ENCODE measurements at regions not wholly inside any gene's neighbourhood (a gene's known extent, or its start where the extent isn't known, plus 50 kb on each side); places are given as distances from the start of the nearest gene placed in this dataset.

DNA sequence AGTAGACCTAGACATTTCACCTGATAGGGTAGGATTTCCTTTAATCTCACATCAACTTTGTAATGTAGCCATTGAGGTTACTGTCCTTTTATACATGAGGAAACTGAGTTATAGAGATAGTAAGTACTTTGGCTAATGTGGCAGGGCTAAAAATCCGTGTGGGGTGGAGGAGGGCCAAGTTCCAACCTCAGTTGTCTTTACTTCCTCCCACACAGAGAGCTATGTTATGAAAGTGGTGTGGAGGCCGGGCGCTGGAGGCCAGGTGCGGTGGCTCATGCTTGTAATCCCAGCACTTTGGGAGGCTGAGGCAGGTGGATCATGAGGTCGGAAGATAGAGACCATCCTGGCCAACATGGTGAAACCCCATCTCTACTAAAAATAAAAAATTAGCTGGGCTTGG lies 173.3 kb downstream of the PALM2AKAP2 start:
- DNase-seq, result no peak

DNA sequence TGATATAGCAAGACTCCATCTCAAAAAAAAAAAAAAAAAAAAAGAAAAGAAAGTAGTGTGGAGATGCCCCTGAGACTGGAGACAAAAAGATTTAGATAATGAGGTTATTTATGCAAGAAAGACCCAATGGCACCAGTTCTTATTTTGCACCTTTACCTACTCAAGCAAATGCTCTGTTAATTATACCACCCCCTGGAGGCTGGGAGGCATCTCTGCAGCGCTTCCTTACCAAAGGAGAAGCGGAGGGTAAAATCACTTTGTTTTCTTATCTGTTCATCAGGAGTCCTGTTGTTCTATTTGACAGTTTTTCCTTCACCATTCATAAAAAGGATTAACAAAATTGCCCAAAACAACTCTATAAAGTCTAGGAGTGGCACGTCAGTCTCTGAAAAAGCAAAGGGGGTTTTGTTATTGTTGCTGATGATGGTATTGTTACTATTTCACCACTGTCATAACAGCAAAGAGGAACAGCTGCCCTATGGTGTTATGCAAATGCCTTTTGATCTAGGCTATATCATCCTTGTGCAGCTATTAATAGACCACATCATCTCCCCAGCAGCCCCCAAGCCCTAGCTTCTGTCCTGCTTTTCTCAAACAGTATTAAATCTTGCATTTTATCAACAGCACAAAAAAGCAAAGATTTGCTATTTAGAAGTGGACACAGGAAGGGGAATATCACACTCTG lies 174.0 kb downstream of the PALM2AKAP2 start:
- DNase-seq, result no peak

DNA sequence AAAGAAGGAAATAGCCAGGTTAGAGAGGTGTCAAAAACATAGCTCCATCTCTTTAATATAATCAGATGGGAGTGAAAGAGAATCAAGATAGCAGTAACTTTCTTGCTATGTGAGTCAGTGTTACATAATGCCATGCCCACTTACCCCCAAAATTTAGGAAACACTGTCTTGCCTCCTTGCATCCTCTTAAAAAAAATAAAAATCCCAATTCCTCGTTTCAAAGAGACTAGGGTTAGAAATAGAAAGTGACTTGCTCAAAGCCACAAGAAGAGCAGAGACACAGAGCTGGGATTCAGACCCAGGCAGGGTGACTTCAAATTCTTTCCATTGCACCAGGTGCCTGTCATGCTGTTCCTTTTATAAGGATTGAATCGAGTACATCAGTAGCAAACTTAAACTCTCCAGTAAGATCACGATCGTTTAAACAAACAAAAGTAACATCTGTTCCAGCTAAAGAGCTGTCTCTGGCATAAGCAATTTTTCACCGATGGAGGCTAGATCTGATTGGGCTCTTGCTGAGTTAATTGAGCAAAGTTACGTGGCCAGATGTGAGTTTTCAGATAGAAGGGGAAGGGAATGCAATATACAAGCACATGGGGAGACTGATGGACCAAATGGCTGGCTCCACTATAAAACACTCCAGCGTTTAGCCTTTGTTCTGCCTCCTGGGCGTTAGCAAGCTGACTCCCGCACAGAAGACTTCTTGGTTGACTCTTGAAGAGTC lies 176.9 kb downstream of the PALM2AKAP2 start:
- no peak for DNase-seq

DNA sequence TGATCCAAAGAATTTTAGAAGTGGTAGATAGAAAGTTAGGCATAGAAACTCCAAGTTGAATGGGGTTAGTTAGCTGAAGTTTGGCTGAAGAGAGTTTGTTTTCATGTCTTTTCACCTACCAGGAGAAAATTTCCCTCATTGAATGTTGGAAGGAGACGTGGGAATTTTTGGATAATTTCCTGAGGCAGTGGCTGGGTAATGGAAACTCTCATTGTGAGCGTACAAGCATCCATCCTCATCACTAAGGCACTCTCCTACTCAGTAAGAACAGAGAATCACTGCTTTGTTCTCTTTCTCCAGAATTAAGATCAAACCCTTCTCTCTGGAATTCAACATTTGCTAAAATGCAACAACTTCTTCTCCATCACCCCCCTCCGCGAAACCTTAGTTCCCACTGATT lies 179.7 kb downstream of the PALM2AKAP2 start:
- DNase-seq, result no peak

DNA sequence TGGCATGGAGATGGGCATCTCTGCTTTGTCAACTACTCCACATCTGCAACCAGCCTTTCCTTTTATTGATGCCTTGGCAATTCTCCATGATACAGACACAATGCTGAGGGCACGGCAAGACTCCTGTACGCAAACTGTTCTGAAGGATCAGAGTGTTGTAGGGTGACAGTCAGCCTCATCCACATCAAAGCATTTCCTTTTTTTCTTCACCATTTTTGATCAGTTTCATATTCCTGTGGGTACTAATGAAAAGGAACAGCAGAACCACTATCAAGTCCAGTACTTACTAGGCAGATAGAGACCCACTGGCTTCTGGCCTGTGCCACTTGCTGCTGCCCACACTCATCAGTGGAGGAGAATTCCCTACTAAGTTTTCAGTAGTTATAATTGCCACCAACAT lies 181.6 kb downstream of the PALM2AKAP2 start:
- no peak for DNase-seq

DNA sequence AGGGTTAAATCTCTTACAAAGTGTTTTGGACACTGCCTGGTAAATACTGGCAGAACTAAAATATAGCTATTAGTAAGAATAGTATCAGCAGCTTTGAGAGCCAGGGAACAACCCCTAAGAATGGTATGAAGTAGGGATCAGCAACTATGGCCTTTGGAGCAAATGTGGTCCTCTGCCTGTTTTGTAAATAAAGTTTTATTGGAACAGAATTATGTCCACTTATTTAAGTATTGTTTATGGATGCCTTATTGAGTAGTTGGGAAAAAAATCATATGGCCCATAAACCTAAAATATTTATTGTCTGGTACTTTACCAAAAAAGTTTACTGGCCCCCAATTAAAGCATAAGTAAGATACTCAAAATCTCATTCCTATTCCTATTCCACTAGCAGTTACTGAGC lies 182.2 kb downstream of the PALM2AKAP2 start:
- DNase-seq, result no peak

DNA sequence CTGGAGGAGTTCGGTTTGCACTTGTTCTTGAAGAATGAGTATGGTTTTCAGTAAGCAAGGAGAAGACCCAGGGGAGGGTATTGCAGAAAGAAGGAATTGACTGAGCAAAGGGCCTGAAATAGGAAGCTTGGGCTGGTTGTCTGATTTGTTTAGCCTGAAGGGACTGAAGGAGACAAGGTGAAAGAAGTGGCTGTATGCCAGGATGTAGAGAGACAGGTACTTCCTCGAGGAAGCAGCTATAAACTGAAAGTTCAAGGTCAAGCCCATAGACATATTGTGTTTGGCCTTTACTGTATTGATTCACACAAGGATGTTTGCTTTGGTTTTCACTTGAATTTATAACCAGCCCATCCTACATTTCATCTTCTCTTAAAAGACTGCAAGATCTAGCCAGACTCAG lies 183.1 kb downstream of the PALM2AKAP2 start:
- DNase-seq, result no peak

DNA sequence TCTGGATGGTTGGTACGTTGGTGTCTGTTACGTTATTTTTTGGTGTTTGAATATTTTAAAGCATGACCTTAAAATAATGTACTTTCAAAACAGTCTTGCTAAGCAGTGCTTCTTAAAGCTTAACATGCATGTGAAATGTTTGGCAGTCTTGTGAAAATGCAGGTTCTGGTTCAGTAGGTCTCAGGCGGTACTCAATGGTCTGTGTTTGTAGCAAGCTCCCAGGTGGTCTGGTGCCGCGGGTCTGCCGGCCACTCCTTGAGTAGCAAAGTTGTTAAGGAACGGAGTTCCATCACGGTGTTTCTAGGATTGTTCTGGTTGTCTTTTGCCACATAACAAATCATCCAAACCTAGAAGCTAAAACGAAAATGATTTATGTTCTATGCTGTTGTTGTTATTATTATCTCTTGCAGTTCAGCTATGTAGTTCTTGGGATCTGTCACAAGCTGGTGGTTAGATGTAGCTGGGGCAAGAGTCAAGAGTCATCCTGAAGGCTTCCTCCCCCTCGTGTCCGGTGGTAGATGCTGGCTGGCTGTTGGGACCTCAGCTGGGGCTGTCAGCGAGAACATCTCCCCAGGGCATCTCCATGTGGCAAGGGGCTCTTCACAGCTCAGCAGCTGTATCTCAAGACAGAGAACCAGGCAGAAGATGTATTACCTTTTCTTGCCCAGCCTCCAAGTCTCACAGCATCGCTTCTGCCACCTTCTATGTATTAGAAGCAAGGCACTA lies 186.8 kb downstream of the PALM2AKAP2 start:
- no peak for DNase-seq

DNA sequence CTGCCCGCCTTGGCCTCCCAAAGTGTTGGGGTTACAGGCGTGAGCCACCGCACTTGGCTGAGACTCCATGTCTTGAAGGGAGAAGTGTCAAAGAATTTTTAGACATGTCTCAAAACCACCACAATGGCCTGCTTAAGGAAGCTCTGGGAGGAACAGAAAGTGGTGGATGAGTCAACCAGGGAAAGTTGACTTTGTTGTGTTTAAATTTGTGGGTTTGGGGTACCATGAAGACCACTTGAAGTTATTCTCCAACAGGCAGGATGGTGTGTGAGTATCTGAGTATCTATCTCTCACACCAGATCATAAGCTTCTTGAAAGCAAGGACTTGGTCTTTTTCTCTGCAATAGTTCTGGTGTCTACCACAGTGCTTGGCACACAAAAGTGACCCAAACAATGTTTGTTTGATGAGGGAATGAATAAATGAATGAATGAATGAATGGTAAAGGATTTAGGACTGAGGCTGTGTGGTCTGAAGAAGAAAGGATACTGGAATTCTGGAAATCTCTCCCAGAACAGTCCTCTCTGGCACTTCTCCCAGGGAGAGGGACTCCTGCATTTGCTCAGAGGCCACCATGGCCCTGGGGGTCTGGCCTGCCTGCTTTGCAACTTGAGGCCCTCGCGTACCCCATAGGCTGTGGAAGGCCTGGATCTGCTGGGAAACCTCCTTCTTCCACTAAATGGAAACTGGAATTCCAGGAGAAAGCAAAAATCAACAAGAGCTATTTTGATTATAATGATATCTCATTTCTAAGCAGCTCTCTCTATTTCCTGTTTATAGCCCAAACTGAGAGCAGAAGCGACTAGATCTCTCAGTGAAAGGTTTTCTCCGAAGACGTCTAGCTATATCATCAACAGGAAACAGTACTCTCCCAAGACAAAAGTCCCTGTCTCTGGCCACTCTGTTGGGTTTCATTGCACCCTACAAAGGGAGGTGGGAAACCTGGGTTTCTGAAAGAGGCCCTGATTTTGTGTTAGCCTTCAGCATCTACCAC lies 187.9 kb downstream of the PALM2AKAP2 start:
- no peak for DNase-seq

DNA sequence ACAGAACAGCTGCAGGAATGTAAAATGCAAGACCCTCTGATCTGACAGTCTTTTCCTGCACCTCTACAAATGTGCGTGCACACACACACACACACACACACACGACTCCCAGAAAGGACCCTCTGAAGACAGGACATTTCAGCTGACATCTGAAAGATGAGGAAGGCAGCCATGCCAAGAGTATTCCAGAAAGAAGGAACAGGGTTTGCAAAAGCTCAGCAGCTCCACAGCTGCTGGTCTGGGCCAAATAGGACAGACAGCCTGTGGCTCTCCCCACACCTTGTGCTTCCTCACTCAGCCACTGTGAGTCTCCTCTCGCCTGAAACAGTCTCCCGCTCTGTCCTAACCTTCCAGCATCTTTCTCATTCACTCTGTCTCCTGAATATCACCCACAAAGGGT lies 189.0 kb downstream of the PALM2AKAP2 start:
- no peak for DNase-seq

DNA sequence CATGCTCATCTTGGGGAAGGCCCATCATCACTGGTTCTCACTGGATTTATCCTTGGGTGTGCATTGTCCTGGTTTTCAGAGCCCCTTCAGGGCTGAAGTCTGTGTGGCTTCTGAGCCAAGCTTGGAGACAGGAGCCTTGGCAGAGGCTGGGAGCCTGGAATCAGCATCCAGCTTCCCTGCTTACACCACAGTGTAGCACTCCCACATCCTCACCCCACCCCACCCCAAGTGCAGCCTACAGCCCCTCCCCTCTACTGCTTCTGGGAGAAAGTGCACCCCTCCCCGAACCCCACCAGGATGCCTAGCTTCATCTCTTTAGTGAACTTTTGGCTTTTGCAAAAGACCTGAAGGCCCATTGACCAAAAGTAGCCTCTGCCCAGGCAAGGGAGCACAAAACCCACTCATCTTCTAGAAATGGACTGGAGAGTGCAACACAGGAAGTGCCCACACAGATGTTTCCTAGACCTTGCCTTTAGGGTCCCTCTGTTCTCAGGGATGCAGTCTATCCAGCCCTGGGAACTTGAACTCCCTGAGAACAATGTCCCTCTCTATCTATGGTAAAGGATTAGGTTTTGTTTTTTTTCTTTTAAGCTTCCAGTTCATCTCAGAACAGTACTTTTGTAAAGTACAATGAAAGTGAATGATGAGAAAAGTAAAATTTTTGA lies 189.7 kb downstream of the PALM2AKAP2 start:
- no peak for DNase-seq

DNA sequence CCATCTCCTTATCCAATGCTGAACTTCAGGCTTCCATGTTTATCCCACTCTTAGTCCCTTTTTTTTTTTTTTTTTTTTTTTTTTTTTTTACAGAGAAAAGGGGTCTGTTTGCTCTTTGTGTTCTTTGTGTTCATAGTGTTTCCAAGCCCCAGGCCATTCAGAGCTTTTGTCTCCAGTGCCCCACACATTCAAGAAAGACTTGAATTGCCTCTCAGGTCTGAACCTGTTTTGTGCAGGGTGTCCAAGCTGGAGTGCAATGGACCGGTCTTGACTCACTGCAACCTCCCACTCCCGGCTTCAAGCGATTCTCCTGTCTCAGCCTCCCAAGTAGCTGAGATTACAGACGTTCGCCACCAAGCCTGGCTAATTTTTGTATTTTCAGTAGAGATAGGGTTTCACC lies 191.2 kb downstream of the PALM2AKAP2 start:
- no peak for DNase-seq

DNA sequence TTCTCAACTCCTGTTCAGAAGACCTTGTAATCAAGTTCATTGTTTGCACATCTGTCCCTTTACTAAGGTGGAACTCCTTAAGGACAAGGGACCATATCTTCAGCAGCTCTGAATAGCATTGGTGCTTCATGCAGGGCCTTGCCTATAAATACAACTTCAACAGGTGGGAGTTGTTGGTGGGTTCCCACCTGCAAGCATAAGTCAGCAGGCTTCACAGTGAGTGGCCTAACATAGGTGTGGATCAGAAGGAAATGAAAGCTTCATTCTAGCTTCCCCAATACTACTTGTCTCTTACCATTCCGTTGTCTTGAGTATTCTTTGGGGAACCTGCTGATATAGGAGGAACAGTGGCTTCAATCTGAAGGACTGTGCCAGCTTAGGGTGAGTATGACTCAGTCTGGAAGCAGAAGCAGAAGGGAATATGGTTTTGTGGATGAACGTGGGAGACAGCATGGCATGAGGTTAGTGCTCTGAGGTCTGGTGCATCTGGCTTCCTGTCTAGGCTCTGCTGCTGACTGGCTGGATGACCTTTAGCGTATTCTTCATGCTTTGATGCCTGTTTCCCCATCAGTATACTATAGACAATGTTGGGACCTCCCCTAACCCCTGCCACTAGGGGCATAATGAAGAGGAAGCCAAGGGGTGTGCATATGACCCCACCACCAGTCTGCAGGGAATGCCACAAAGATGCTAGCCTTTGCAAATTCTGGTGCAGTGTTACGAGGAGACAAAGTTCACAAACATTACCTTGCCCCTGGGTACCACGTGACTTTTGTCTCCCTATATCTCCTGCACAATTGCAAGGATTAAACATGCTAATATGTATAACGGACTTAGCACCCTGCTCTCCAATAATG lies 192.3 kb downstream of the PALM2AKAP2 start:
- no peak for DNase-seq

DNA sequence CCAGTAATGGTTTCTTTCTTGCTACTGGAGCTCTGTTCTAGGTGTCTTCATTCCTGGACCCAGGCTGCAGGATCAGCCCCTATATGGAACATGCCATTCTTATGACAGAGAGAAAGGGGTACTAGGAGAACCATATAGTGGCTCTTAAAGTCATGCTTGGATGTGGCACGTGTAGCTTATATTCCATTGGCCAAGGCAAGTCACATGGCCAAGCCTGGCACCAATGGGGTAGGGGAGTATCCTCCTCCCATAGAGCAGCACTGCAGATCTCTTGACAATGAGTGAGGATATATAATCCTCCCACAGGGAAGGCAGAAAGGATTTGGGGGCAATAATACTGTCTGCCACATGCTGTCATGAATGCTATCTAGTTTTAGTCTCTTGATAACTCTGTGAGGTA lies 193.3 kb downstream of the PALM2AKAP2 start:
- DNase-seq, result no peak

DNA sequence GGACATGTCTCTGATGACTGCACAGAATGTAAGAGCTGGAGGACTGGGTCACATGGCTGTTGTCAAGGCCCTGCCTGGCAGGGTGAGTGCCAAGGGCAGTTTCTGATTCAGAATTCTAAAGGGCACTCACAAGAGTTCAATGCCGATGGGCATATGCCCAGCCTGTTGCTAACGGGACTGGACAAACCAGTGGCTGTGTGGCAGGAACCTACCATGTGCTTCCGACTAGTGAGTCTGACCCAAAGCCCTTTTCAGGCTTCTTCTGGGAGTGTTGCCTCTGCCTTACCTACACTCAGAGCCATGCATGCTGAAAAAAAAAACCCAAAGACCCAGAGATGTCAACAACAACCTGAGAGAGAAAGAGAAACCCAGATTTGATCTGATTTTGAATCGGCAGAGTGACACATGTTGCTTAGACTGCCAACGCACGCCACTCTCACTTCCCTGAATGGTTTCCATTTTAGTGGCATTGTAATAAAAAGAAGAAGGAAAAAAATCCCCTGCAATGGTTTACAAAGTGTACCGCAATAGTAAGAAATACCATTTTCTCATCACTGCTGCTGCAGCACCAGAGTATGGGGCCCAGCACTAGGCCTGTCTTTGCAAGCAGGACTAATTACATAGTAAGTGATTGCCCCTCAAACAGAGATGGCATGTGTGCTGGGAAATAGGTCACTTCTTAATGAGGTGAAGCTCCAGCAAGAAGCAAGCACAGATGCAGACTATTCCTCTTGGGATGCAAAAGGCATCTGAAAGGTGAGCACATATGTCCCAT lies 194.3 kb downstream of the PALM2AKAP2 start:
- no peak for DNase-seq

DNA sequence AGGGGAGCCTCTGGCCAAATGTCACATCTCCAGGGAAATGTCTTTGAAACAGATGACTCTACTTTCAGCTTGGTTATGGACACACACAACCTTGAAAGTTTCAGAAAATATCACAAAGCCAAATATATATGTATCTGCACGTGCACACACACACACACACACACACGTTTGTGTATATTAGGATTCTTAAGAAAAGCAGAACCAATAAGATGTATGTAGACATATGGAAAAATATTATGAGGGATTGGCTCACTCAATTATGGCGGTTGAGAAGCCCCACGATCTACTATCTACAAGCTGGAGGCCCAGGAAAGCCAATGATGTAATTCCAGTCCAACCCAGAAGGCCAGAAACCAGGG lies 194.9 kb downstream of the PALM2AKAP2 start:
- DNase-seq, result no peak

DNA sequence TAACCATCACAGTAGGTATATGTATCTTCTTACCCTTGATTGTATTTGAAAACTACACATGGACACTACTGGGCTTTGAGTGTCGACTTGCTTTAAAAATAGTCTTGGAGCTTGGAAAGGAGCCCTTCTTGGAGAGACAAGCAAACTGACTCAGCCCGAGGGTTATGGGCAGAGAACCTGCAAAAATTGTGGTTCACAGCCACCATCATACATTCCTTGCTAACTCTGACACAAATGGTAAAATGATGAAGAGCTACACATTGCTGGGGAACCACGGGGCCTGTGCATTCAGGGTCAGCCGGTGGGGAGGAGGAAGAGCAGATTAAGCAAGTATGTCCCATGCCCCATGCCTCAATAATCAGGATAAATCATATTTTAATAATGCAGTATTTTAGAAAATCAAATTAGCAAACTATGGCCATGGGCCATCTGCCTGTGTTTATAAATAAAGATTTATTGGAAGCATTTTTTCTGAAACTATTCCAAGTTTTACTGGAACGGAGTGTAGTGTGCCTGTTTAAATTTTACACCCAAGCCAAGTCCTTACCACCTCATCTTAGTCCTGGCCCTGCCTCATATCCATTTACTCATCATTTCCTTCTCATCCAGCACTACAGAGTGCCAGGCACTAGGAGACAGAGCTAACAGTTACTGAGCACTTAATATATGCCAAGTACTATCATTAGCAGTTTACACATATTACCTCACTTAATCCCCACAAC lies 195.7 kb downstream of the PALM2AKAP2 start:
- DNase-seq, result no peak

DNA sequence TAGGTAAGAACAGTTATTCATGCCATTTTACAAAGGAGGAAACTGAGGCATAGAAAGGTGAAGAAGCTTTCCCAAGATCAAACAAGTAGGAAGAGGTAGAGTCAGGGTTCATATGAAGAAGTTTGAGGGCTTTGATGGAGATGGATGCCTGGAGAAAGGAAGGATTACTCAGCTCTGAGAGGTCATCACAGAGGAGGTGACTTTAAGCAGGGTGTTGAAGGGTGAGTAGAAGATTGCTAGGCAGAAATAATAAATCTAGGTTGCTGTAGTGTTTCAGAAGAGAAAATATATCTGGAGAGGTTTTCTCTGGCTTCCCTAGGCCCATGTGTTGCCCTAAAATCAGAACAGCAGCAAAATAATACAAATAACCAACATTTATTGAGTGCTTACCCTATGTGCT lies 196.3 kb downstream of the PALM2AKAP2 start:
- DNase-seq, result no peak

DNA sequence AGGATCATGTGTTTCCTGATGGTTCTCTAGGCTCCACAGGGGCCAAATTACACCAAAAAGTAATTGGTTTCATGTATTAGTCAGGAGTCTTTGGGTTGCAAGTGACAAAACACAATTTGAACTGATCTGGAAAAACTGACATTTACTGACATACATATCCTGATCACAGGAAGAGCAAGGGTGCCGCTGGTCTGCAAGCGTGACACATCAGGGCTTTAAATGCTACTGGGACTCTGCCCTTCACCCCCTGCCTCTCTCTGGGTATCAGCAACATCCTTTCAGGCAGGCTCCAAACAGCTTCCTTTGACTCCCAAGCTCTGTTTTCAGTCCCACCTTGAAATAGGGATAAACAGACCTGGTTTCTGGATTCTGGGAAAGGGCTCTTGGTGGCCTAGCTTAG lies 197.5 kb downstream of the PALM2AKAP2 start:
- DNase-seq, result no peak

DNA sequence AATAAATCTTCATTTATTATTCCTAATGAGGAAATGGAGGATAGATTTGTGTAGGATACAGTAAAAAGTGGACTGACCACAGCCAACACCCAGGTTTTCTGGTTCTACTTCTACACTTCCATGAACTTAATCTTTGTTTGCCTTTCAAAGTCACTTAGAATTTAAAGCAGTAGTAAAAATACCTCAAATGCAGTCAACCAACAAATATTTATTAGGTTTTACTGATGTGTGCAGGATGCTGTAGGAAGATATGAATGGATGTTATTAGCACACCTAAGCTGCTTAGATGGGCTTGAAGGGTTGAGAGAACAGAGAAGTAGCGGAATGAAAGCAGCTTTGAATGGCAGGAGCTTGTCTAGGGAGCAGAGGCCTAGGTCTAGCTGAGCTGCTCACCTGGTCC lies 201.1 kb downstream of the PALM2AKAP2 start:
- no peak for DNase-seq
